ENCODE measurements at regions not wholly inside any gene's neighbourhood (a gene's known extent, or its start where the extent isn't known, plus 50 kb on each side); places are given as distances from the start of the nearest gene placed in this dataset.

- WGBS, 2 donors = 68 to 79% methylated on average over 6 of the region's 6 CpGs
- no peak for ATAC-seq (ENCODE audit: insufficient read depth, low FRiP score)
- Histone ChIP-seq H3K36me3 (ENCODE audit: control insufficient read depth in 4 of 4, insufficient read depth in 4 of 4, low read length in 4 of 4) (no peaks in the 10 kb centered on the region), H3K27me3 (ENCODE audit: control insufficient read depth in 3 of 3, insufficient read depth in 3 of 3, low read length in 2 of 3) (no peaks in the 10 kb centered on the region), H3K4me1 (ENCODE audit: control insufficient read depth in 5 of 5, insufficient read depth in 5 of 5, low read length in 5 of 5) (peaks cover 0 to 9% (median 0%) of the 10 kb centered on the region in 5 donors), H3K27ac (ENCODE audit: low read depth in 1 of 2, low read length in 1 of 2) (no peak overlapping the region), H3K9ac (ENCODE audit: insufficient read depth in 1 of 2, low read length in 2 of 2) (no peak overlapping the region), H3K4me3 (no peak overlapping the region), H3K9me3 (ENCODE audit: control insufficient read depth in 4 of 4, insufficient read depth in 3 of 4, low read length in 3 of 4) (no peaks in the 10 kb centered on the region)
- DNase-seq = no peak
- no peak for TF ChIP-seq CTCF (IDR thresholded peaks at IDR 0.05; ENCODE audit: control extremely low read depth, extremely low read depth)
These were observed 356.0 kb upstream of the TNP1 start for GRCh38 chr2:217215877-217216276.

GRCh38 chr2:217208867-217209266 is 349.0 kb upstream of the TNP1 start:
- H3K27me3 ChIP-seq (ENCODE audit: control insufficient read depth in 3 of 3, insufficient read depth in 3 of 3, low read length in 2 of 3) = no peaks in the 10 kb centered on the region
- no peak overlapping the region for H3K9ac ChIP-seq (ENCODE audit: insufficient read depth in 1 of 2, low read length in 2 of 2)
- H3K36me3 ChIP-seq (ENCODE audit: control insufficient read depth in 4 of 4, insufficient read depth in 4 of 4, low read length in 4 of 4) = no peaks in the 10 kb centered on the region
- no peak overlapping the region for H3K27ac ChIP-seq (ENCODE audit: low read depth in 1 of 2, low read length in 1 of 2)
- no peaks in the 10 kb centered on the region for H3K4me1 ChIP-seq (ENCODE audit: control insufficient read depth in 5 of 5, insufficient read depth in 5 of 5, low read length in 5 of 5)
- peaks cover 0 to 3% (median 0%) of the 10 kb centered on the region in 4 donors for H3K9me3 ChIP-seq (ENCODE audit: control insufficient read depth in 4 of 4, insufficient read depth in 3 of 4, low read length in 3 of 4)
- no peak for TF ChIP-seq CTCF (IDR thresholded peaks at IDR 0.05; ENCODE audit: control extremely low read depth, extremely low read depth)
- WGBS, 2 donors = 91 to 100% methylated on average over 1 of the region's 1 CpG
- no peak overlapping the region for H3K4me3 ChIP-seq
- ATAC-seq (ENCODE audit: insufficient read depth, low FRiP score) (no peak), DNase-seq (no peak)

GRCh38 chr2:217207699-217208010 is 347.8 kb upstream of the TNP1 start:
- no peak for DNase-seq
- WGBS, 2 donors = 90 to 93% methylated on average over 7 of the region's 7 CpGs
- Histone ChIP-seq H3K4me3 (no peak overlapping the region), H3K9ac (ENCODE audit: insufficient read depth in 1 of 2, low read length in 2 of 2) (no peak overlapping the region), H3K27me3 (ENCODE audit: control insufficient read depth in 3 of 3, insufficient read depth in 3 of 3, low read length in 2 of 3) (no peaks in the 10 kb centered on the region), H3K27ac (ENCODE audit: low read depth in 1 of 2, low read length in 1 of 2) (no peak overlapping the region), H3K36me3 (ENCODE audit: control insufficient read depth in 4 of 4, insufficient read depth in 4 of 4, low read length in 4 of 4) (no peaks in the 10 kb centered on the region), H3K4me1 (ENCODE audit: control insufficient read depth in 5 of 5, insufficient read depth in 5 of 5, low read length in 5 of 5) (no peaks in the 10 kb centered on the region), H3K9me3 (ENCODE audit: control insufficient read depth in 4 of 4, insufficient read depth in 3 of 4, low read length in 3 of 4) (peaks cover 0 to 8% (median 0%) of the 10 kb centered on the region in 4 donors)
- ATAC-seq (ENCODE audit: insufficient read depth, low FRiP score) = no peak
- TF ChIP-seq CTCF (IDR thresholded peaks at IDR 0.05; ENCODE audit: control extremely low read depth, extremely low read depth) = no peak

GRCh38 chr2:217206907-217207698 is 347.2 kb upstream of the TNP1 start:
- Histone ChIP-seq H3K27ac (ENCODE audit: low read depth in 1 of 2, low read length in 1 of 2) (no peak overlapping the region), H3K9ac (ENCODE audit: insufficient read depth in 1 of 2, low read length in 2 of 2) (no peak overlapping the region), H3K27me3 (ENCODE audit: control insufficient read depth in 3 of 3, insufficient read depth in 3 of 3, low read length in 2 of 3) (no peaks in the 10 kb centered on the region), H3K36me3 (ENCODE audit: control insufficient read depth in 4 of 4, insufficient read depth in 4 of 4, low read length in 4 of 4) (no peaks in the 10 kb centered on the region), H3K4me1 (ENCODE audit: control insufficient read depth in 5 of 5, insufficient read depth in 5 of 5, low read length in 5 of 5) (no peaks in the 10 kb centered on the region), H3K4me3 (no peak overlapping the region), H3K9me3 (ENCODE audit: control insufficient read depth in 4 of 4, insufficient read depth in 3 of 4, low read length in 3 of 4) (peaks cover 0 to 8% (median 0%) of the 10 kb centered on the region in 4 donors)
- ATAC-seq (ENCODE audit: insufficient read depth, low FRiP score) = no peak
- WGBS, 2 donors = 89% methylated on average over 14 of the region's 14 CpGs
- TF ChIP-seq CTCF (IDR thresholded peaks at IDR 0.05; ENCODE audit: control extremely low read depth, extremely low read depth) = no peak
- DNase-seq = peak in 2 of 3 donors; percentile 58 to 76
